HEK293 (cell line): ENCODE measurements at regions not wholly inside any gene's neighbourhood (a gene's known extent, or its start where the extent isn't known, plus 50 kb on each side); places are given as distances from the start of the nearest gene placed in this dataset.
A peak's percentile ranks its signal among the peaks of the same experiment; 100 is the strongest.

ENCODE experiments used
- CTCF ChIA-PET: fragments of 350-600 bp; formaldehyde crosslinking; extraction: SDS; loops from one replicate; lab custom pipeline; 2021; ENCODE audit warnings: antibody characterized with exemption; lab: Yijun Ruan, JAX
- POLR2A ChIA-PET: fragments of 300-600 bp; formaldehyde crosslinking; extraction: SDS; loops from one replicate; lab custom pipeline; 2020; ENCODE audit warnings: antibody characterized with exemption, inconsistent platforms; lab: Yijun Ruan, JAX
- H3K27ac ChIP-seq: fragments of 200-500 bp; sonication (Bioruptor generic); 2 replicates; pipeline ENCODE4 v1.5.1; 2014; ENCODE audit warnings: low read depth, low read length, control low read depth, inconsistent platforms; ENCODE audit errors: extremely low read depth
- H3K36me3 ChIP-seq, 2 experiments: fragments of 200-500 bp in 1 of 2; sonication (Bioruptor generic) in 1 of 2; 1 replicate in 1 of 2; 2 replicates in 1 of 2; pipeline ENCODE4 v1.5.1; 2014 to 2017; ENCODE audit warnings: inconsistent platforms in 2 of 2, low read length in 2 of 2; ENCODE audit not compliant: control insufficient read depth in 2 of 2, insufficient read depth in 1 of 2
- H3K4me1 ChIP-seq: fragments of 200-500 bp; sonication (Bioruptor generic); 2 replicates; pipeline ENCODE4 v1.5.1; 2014; ENCODE audit warnings: mild to moderate bottlenecking, low read length, inconsistent platforms; ENCODE audit not compliant: control insufficient read depth, insufficient read depth
- H3K4me3 ChIP-seq: 2 replicates; pipeline ENCODE4 v1.5.1; 2011; ENCODE audit warnings: low read depth, mild to moderate bottlenecking, control low read depth, low read length, moderate library complexity
- H3K9me3 ChIP-seq: fragments of 200-500 bp; sonication (Bioruptor generic); 2 replicates; pipeline ENCODE4 v1.5.1; 2014; ENCODE audit warnings: low read depth, low read length, inconsistent platforms; ENCODE audit not compliant: control insufficient read depth, insufficient read depth
- BCL11B ChIP-seq: fragments of 450-650 bp; formaldehyde crosslinking; IDR thresholded peaks from 2 replicates; pipeline ENCODE4 v1.5.1; 2016; ENCODE audit warnings: low read depth, missing biosample characterization, missing genetic modification characterization
- FEZF1 ChIP-seq: fragments of 450-650 bp; formaldehyde crosslinking; IDR thresholded peaks from 2 replicates; pipeline ENCODE4 v1.5.1; 2016; ENCODE audit warnings: missing biosample characterization, missing genetic modification characterization
- OSR2 ChIP-seq: fragments of 450-650 bp; formaldehyde crosslinking; IDR thresholded peaks from 2 replicates; pipeline ENCODE4 v1.5.1; 2016; ENCODE audit warnings: missing biosample characterization, missing genetic modification characterization
- ZBTB6 ChIP-seq: fragments of 450-650 bp; formaldehyde crosslinking; IDR thresholded peaks from 2 replicates; pipeline ENCODE4 v1.5.1; 2017; ENCODE audit warnings: missing biosample characterization, missing genetic modification characterization
- ZIC2 ChIP-seq: fragments of 450-650 bp; formaldehyde crosslinking; IDR thresholded peaks from 2 replicates; pipeline ENCODE4 v1.5.1; 2016; ENCODE audit warnings: missing biosample characterization, missing genetic modification characterization
- ZNF239 ChIP-seq: fragments of 450-650 bp; formaldehyde crosslinking; IDR thresholded peaks from 2 replicates; pipeline ENCODE4 v1.5.1; 2016; ENCODE audit warnings: missing biosample characterization, missing genetic modification characterization
- ZNF274 ChIP-seq, 2 experiments: fragments of 200-500 bp in 1 of 2; fragments of 450-650 bp in 1 of 2; sonication (Bioruptor generic) in 1 of 2; formaldehyde crosslinking in 1 of 2; IDR thresholded peaks; 2 replicates each; pipeline versions ENCODE4 v1.5.1 to v1.6.1; 2014 to 2016; ENCODE audit warnings: borderline replicate concordance in 1 of 2, inconsistent platforms in 1 of 2, low read length in 1 of 2, missing biosample characterization in 1 of 2, missing genetic modification characterization in 1 of 2
- ZNF335 ChIP-seq: fragments of 450-650 bp; formaldehyde crosslinking; conservative IDR thresholded peaks from 2 replicates; pipeline ENCODE4 v1.5.1; 2016; ENCODE audit warnings: missing biosample characterization, missing genetic modification characterization
- ZNF416 ChIP-seq: fragments of 450-650 bp; formaldehyde crosslinking; IDR thresholded peaks from 2 replicates; pipeline ENCODE4 v1.5.1; 2016; ENCODE audit warnings: missing biosample characterization, missing genetic modification characterization
- ZNF423 ChIP-seq: fragments of 450-650 bp; formaldehyde crosslinking; IDR thresholded peaks from 2 replicates; pipeline ENCODE4 v1.5.1; 2016; ENCODE audit warnings: missing biosample characterization, missing genetic modification characterization
- TF ChIP-seq, protein P1 (sequence below): fragments of 450-650 bp; formaldehyde crosslinking; IDR thresholded peaks from 2 replicates; pipeline ENCODE4 v1.5.1; 2017; ENCODE audit warnings: missing biosample characterization, missing genetic modification characterization
- TF ChIP-seq, protein P2 (sequence below): fragments of 450-650 bp; formaldehyde crosslinking; IDR thresholded peaks from 2 replicates; pipeline ENCODE4 v1.5.1; 2016; ENCODE audit warnings: missing biosample characterization, missing genetic modification characterization
- TF ChIP-seq, protein P3 (sequence below): fragments of 450-650 bp; formaldehyde crosslinking; IDR thresholded peaks from 2 replicates; pipeline ENCODE4 v1.5.1; 2016; ENCODE audit warnings: missing biosample characterization, missing genetic modification characterization
- TF ChIP-seq, protein P4 (sequence below): fragments of 450-650 bp; formaldehyde crosslinking; IDR thresholded peaks from 2 replicates; pipeline ENCODE4 v1.5.1; 2017; ENCODE audit warnings: missing biosample characterization, missing genetic modification characterization

DNA sequence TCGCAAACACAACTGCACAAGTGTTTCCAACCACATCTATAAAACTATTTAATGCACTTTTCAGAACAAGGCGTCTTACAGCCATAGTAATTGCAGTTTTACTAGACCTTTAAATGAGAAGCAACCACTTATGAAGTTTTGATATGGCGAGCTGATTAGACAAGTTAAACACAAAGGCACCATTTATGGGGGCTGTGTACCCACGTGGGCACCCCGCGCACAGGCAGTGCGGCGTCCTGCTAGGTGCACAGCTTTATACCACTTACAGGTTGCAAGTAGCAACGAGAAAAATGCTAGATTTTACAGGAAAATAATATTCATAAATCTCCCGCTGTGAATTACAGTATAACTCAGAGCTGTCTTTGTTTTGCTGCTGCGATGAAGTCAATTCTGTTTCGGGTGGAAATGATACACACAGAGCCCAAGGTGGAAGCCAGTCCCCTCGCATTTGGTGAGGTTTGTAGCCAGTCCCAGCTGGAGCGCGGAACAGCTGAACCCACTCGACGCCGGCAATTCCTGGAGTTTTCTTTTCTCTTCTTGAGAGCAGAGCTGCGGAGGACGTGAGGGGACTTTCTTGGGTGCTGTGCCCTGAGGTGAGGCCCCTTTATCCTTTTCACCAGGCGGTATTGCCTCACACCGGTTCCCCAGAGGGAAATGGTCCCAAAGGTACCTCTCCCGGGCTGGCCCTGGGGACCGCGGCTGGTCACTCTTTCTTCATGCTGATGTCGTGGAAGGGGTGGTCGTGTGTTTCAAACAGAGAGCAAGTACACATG lies 76.7 kb downstream of the PTGR3 start:
- Histone ChIP-seq H3K36me3 (no peaks in the 10 kb centered on the region), H3K4me3 (no peak overlapping the region), H3K4me1 (no peaks in the 10 kb centered on the region), H3K27ac (no peak overlapping the region), H3K9me3 (no peaks in the 10 kb centered on the region)
- TF ChIP-seq ZNF274 (IDR thresholded peaks at IDR 0.05; ENCODE audit: low read length): no peak
- TF ChIP-seq ZNF274 (tag by site-specific recombination; IDR thresholded peaks at IDR 0.05; ENCODE audit: borderline replicate concordance): no peak
- TF ChIP-seq, protein P1, sequence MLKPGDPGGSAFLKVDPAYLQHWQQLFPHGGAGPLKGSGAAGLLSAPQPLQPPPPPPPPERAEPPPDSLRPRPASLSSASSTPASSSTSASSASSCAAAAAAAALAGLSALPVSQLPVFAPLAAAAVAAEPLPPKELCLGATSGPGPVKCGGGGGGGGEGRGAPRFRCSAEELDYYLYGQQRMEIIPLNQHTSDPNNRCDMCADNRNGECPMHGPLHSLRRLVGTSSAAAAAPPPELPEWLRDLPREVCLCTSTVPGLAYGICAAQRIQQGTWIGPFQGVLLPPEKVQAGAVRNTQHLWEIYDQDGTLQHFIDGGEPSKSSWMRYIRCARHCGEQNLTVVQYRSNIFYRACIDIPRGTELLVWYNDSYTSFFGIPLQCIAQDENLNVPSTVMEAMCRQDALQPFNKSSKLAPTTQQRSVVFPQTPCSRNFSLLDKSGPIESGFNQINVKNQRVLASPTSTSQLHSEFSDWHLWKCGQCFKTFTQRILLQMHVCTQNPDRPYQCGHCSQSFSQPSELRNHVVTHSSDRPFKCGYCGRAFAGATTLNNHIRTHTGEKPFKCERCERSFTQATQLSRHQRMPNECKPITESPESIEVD (tag by site-specific recombination): peak; percentile 86
- TF ChIP-seq OSR2 (tag by site-specific recombination): 0 out of 2 replicates have a peak, but pooled peaks have one; percentile 22
- TF ChIP-seq, protein P2, sequence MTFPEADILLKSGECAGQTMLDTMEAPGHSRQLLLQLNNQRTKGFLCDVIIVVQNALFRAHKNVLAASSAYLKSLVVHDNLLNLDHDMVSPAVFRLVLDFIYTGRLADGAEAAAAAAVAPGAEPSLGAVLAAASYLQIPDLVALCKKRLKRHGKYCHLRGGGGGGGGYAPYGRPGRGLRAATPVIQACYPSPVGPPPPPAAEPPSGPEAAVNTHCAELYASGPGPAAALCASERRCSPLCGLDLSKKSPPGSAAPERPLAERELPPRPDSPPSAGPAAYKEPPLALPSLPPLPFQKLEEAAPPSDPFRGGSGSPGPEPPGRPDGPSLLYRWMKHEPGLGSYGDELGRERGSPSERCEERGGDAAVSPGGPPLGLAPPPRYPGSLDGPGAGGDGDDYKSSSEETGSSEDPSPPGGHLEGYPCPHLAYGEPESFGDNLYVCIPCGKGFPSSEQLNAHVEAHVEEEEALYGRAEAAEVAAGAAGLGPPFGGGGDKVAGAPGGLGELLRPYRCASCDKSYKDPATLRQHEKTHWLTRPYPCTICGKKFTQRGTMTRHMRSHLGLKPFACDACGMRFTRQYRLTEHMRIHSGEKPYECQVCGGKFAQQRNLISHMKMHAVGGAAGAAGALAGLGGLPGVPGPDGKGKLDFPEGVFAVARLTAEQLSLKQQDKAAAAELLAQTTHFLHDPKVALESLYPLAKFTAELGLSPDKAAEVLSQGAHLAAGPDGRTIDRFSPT (tag by site-specific recombination): 0 out of 2 replicates have a peak, but pooled peaks have one; percentile 62
- TF ChIP-seq FEZF1 (tag by site-specific recombination): peak; percentile 85
- TF ChIP-seq, protein P3, sequence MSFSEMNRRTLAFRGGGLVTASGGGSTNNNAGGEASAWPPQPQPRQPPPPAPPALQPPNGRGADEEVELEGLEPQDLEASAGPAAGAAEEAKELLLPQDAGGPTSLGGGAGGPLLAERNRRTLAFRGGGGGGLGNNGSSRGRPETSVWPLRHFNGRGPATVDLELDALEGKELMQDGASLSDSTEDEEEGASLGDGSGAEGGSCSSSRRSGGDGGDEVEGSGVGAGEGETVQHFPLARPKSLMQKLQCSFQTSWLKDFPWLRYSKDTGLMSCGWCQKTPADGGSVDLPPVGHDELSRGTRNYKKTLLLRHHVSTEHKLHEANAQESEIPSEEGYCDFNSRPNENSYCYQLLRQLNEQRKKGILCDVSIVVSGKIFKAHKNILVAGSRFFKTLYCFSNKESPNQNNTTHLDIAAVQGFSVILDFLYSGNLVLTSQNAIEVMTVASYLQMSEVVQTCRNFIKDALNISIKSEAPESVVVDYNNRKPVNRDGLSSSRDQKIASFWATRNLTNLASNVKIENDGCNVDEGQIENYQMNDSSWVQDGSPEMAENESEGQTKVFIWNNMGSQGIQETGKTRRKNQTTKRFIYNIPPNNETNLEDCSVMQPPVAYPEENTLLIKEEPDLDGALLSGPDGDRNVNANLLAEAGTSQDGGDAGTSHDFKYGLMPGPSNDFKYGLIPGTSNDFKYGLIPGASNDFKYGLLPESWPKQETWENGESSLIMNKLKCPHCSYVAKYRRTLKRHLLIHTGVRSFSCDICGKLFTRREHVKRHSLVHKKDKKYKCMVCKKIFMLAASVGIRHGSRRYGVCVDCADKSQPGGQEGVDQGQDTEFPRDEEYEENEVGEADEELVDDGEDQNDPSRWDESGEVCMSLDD (tag by site-specific recombination): no peak
- TF ChIP-seq ZNF335 (tag by site-specific recombination): peak; percentile 61
- TF ChIP-seq ZNF423 (tag by site-specific recombination): 0 out of 2 replicates have a peak, but pooled peaks have one; percentile 9
- TF ChIP-seq BCL11B (tag by site-specific recombination): peak; percentile 17; the same call in 1 of the 2 replicates
- TF ChIP-seq, protein P4, sequence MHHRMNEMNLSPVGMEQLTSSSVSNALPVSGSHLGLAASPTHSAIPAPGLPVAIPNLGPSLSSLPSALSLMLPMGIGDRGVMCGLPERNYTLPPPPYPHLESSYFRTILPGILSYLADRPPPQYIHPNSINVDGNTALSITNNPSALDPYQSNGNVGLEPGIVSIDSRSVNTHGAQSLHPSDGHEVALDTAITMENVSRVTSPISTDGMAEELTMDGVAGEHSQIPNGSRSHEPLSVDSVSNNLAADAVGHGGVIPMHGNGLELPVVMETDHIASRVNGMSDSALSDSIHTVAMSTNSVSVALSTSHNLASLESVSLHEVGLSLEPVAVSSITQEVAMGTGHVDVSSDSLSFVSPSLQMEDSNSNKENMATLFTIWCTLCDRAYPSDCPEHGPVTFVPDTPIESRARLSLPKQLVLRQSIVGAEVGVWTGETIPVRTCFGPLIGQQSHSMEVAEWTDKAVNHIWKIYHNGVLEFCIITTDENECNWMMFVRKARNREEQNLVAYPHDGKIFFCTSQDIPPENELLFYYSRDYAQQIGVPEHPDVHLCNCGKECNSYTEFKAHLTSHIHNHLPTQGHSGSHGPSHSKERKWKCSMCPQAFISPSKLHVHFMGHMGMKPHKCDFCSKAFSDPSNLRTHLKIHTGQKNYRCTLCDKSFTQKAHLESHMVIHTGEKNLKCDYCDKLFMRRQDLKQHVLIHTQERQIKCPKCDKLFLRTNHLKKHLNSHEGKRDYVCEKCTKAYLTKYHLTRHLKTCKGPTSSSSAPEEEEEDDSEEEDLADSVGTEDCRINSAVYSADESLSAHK (tag by site-specific recombination): peak; percentile 49; the same call in 1 of the 2 replicates
- TF ChIP-seq ZIC2: peak; percentile 16; the same call in 1 of the 2 replicates
- POLR2A ChIA-PET: no interaction called here
- CTCF ChIA-PET: interaction anchor here (0.6 kb wide), 1 partner anchor 36 kb away, joined by 3 read pairs; no protein-coding TSS in a partner anchor

DNA sequence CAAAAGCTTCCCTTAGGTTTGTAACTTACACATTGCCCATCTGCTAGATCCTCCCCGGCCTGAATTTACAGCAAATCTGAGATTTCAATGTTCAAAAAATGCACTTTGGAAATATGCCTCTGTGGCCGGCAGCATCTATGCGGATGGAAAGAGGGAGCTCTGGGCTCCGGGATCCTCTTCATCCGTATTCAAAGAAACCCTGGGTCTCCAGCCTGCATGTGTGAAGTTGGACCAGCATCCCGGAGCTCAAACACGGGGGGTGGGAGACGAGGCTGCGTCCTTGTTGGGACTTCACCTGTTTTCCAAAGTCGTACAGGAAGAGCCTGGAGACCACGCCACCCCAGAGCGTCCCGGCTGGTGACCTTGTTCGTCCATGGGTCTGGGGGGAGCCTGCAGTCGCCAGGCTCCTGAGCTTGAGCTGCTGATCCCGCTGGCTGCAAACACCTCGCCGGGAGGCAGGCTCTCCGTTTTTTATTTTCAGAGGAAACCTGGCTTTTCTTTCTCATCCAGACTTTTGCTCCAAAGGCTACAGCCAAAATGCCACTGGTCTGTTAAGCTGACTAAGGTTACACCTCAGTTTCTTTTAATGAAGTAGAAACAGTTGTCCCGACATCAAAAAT lies 77.4 kb downstream of the PTGR3 start:
- H3K27ac ChIP-seq: no peak overlapping the region
- POLR2A ChIA-PET: no interaction called here
- no peaks in the 10 kb centered on the region for H3K36me3 ChIP-seq
- no peaks in the 10 kb centered on the region for H3K9me3 ChIP-seq
- CTCF ChIA-PET: interaction anchor here (0.6 kb wide), 4 partner anchors 13 to 65 kb away, joined by 3 to 6 read pairs (median 4); no protein-coding TSS in a partner anchor
- no peak overlapping the region for H3K4me3 ChIP-seq
- H3K4me1 ChIP-seq: no peaks in the 10 kb centered on the region
- TF ChIP-seq ZBTB6 (tag by site-specific recombination) (no peak), ZNF239 (no peak), ZNF416 (tag by site-specific recombination) (no peak)
